MM.1S (cell line): ENCODE measurements at regions not wholly inside any gene's neighbourhood (a gene's known extent, or its start where the extent isn't known, plus 50 kb on each side); places are given as distances from the start of the nearest gene placed in this dataset.

Experiments used
- CTCF ChIP-seq: fragments of 300-600 bp; sonication (generic); IDR thresholded peaks from 2 replicates; pipeline ENCODE4 v1.5.1; 2016; ENCODE audit warnings: antibody characterized with exemption, low read length, mixed read lengths
- EZH2phosphoT487 ChIP-seq: fragments of 300-600 bp; sonication (generic); IDR thresholded peaks from 2 replicates; pipeline ENCODE4 v1.6.1; 2018; ENCODE audit warnings: antibody characterized with exemption, low read length

GRCh38 chr16:26605626-26606271 is 461.0 kb upstream of the C16orf82 start:
- TF ChIP-seq CTCF (no peak), EZH2phosphoT487 (no peak)
